ENCODE measurements at regions not wholly inside any gene's neighbourhood (a gene's known extent, or its start where the extent isn't known, plus 50 kb on each side); places are given as distances from the start of the nearest gene placed in this dataset.

DNA sequence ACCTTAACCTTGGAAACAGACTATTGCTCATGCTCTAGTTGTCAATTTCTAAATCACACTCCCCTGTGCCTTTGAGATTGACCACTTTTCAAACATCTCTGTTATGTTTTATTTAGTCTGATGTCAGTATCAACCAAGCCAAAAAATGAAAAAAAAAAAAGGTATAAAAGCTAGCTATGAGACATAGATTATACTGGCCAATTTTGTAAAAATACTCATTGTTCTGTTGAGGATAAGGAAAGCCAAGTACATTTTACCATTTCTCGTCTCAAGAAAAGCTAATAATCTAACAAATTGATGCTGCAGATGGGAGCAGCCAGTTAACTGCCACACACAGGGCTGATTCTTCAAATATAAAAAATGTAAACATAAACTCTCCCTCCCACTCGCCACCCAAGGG lies 572.6 kb upstream of the KLF12 start:
- Mint-ChIP-seq H3K27me3 (no peaks in the 10 kb centered on the region), H3K27ac (no peak overlapping the region), H3K36me3 (ENCODE audit: low read depth) (no peaks in the 10 kb centered on the region), H3K9me3 (no peaks in the 10 kb centered on the region), H3K4me3 (no peak overlapping the region), H3K4me1 (ENCODE audit: low read depth) (no peaks in the 10 kb centered on the region)
- no peak for DNase-seq

DNA sequence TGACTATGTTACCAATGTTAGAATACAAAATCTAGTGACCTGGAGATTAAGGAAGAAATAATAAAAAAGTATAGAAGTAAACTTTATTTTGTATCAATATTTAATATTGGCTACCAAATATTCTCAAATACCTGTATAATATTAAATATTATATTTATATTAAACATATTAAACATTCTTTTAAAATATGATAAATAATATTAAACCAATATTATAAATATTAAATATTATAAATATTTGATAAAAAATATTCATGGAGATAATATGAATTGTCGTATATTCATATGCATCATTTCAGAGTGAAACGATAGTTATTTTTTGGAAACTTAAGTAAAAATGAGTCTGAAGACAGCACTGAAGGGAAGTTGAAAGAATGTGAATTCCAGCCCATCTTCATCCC lies 571.2 kb upstream of the KLF12 start:
- Mint-ChIP-seq H3K36me3 (ENCODE audit: low read depth) (no peaks in the 10 kb centered on the region), H3K9me3 (no peaks in the 10 kb centered on the region), H3K4me3 (no peak overlapping the region), H3K4me1 (ENCODE audit: low read depth) (no peaks in the 10 kb centered on the region), H3K27ac (no peak overlapping the region), H3K27me3 (no peaks in the 10 kb centered on the region)
- DNase-seq, result no peak

DNA sequence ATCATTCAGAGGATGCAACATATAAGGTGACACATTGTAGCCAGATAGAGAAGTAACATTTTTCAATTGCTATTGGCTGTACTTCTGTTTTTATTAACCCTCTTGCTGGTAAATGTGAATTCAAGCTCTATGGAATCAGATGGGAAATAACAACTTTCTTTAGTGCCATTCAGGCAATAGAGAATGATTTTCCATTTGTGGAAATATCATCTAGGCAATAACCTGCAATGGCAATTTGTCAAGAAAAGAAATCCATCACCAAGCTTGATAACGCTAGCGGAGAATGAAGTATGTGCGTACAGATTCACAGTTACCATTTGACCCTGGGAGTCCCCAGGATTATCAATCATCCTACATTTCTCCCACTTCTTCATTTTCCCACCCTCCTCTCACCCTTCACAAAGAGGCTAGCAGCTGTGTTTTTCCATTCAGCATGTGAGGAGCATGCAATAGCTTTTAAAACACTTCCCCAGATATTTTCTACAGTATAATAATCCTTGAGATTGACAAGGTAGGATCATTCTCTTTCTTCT lies 569.7 kb upstream of the KLF12 start:
- H3K27ac Mint-ChIP-seq, result no peak overlapping the region

DNA sequence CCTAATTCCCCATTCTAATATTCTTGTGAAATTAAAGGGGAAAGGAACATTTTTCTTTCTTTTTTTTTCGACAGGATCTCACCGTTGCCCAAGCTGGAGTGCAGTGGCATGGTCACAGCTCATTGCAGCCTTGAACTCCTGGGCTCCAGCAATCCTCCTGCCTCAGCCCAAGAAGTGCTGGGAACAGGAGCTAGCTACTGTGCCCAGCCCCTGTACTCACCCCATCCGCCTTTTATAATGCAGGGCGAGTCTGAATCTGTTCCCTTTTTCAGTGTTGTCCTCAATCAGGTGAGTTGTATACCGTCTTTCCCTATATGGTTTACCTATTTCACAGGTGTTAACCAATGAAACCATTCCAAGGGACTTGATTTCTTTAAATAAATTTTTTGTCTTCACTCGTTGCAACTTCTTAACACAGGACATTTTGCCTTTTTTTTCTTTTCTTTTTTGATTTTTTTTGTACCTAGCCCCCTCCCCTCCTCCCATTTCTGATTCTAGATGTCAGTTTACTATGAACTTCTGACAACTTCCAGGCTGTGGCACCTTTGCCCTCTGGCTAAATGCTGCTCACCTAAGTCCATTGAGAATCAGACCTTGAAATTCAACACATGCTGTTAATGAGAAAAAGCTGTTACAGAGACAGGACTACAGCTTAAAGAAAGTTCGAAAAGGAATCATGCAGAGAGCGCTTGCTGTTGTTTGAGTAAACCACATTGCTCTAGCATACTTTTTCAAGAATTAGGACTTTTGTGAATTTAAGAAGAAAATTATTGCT lies 562.1 kb upstream of the KLF12 start:
- no peaks in the 10 kb centered on the region for H3K27me3 Mint-ChIP-seq
- no peak for DNase-seq

More for the DNA sequence above, 569.7 kb upstream of the KLF12 start:
- no peaks in the 10 kb centered on the region for H3K27me3 Mint-ChIP-seq
- H3K9me3 Mint-ChIP-seq, result no peaks in the 10 kb centered on the region
- no peak for DNase-seq
- H3K4me3 Mint-ChIP-seq, result no peak overlapping the region
- no peaks in the 10 kb centered on the region for H3K36me3 Mint-ChIP-seq (ENCODE audit: low read depth)
- no peaks in the 10 kb centered on the region for H3K4me1 Mint-ChIP-seq (ENCODE audit: low read depth)

DNA sequence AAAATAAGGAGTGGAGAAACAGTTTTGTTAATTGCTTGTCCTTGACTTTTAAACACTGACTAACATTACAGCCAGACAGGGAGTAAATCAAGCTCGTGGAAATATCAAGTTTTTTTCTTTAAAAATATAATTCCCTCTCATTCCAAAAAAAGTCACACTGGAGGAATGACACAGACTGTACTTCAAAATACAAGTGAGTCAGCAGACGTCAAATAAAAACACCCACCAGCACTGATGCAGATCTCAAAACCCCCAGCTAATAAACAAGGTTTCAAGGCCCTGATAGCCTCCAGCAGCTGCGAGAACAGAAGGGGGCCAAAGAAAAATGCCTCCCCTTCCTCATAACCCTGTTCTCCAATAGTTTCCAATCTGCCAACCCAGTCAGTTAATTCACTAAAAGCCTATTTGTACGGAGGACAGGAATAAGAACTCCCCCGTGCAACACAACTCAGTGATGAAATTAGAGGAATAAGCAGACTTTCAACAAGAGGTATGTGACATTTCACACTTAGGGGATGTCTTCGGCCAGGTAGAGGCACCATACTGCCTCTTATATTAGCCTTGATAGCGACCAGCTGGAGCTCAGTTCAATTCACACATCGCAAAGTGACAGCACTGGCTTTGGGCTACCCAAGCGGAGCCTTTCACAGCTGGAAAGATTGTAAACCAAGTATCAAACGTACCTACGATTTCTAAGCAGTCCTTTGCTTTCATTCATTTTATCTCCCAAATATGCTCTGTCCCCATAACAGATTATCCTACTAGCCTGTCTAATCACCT lies 561.0 kb upstream of the KLF12 start:
- H3K4me3 Mint-ChIP-seq, result no peak overlapping the region
- H3K4me1 Mint-ChIP-seq (ENCODE audit: low read depth), result no peaks in the 10 kb centered on the region
- no peaks in the 10 kb centered on the region for H3K36me3 Mint-ChIP-seq (ENCODE audit: low read depth)
- H3K27me3 Mint-ChIP-seq, result no peaks in the 10 kb centered on the region
- no peak for DNase-seq
- H3K27ac Mint-ChIP-seq, result no peak overlapping the region
- no peaks in the 10 kb centered on the region for H3K9me3 Mint-ChIP-seq

More for the DNA sequence above, 562.1 kb upstream of the KLF12 start:
- H3K27ac Mint-ChIP-seq, result no peak overlapping the region
- no peaks in the 10 kb centered on the region for H3K9me3 Mint-ChIP-seq
- H3K4me3 Mint-ChIP-seq, result no peak overlapping the region
- H3K4me1 Mint-ChIP-seq (ENCODE audit: low read depth), result no peaks in the 10 kb centered on the region
- H3K36me3 Mint-ChIP-seq (ENCODE audit: low read depth), result no peaks in the 10 kb centered on the region

DNA sequence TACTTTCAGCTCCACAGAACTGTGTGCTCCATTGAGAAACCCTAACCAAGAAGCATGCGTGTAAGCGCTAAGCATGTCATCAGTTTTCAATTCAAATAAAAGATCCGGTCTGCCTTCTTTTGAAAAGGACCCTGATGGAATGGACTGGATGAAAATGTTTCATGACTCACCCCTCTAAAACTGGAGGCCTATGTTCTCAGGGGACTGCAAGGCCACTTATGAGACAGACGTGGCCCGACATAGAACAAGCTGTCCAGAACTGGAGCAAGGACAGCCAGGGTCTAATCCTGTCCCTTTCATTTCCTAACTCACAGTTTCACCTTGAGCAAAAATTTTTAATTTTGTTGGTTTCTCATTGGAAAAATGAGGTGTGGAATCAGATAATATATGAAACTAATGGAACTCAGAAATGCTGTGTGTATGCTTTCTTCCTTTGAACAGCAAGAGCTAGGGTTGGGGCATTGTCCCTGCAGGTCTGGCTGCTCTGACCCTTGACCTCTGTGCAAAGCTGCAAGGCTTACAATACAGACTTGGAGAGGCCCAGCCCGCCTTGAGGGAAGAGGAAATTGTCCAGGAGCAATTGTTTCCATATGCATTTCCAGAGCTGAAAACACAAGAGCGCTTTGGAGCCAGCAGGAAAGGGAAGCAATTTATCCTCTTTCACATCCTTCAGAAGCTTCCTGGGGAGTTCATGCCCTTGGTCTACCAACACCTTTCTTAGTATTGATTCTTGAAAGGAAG lies 553.4 kb upstream of the KLF12 start:
- DNase-seq, result no peak
- H3K9me3 Mint-ChIP-seq, result peaks cover 6% of the 10 kb centered on the region
- no peak overlapping the region for H3K27ac Mint-ChIP-seq
- no peak overlapping the region for H3K4me3 Mint-ChIP-seq
- no peaks in the 10 kb centered on the region for H3K36me3 Mint-ChIP-seq (ENCODE audit: low read depth)
- H3K4me1 Mint-ChIP-seq (ENCODE audit: low read depth), result no peaks in the 10 kb centered on the region
- H3K27me3 Mint-ChIP-seq, result no peaks in the 10 kb centered on the region

DNA sequence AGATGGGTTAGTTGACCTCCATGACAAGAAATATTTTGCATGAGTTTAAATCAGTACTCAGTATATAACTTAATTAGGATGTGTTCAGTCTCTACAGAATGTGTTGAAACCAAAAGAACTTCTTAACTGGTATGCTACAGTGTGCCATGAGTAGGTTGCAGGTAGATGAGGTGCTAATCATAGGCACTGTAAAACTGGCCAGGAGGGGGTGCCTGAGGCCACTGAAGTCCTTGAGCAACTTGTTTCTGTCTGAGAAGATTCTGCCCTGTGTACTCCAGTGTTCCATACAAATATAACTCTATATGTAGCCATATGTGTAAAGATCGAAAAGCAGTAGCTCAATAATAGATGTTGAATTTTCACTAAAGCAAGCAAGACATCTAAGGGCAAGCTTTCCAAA lies 549.2 kb upstream of the KLF12 start:
- Mint-ChIP-seq H3K4me3 (no peak overlapping the region), H3K27me3 (peaks cover 7% of the 10 kb centered on the region), H3K9me3 (peaks cover 6% of the 10 kb centered on the region), H3K4me1 (ENCODE audit: low read depth) (no peaks in the 10 kb centered on the region), H3K27ac (no peak overlapping the region), H3K36me3 (ENCODE audit: low read depth) (no peaks in the 10 kb centered on the region)
- no peak for DNase-seq

DNA sequence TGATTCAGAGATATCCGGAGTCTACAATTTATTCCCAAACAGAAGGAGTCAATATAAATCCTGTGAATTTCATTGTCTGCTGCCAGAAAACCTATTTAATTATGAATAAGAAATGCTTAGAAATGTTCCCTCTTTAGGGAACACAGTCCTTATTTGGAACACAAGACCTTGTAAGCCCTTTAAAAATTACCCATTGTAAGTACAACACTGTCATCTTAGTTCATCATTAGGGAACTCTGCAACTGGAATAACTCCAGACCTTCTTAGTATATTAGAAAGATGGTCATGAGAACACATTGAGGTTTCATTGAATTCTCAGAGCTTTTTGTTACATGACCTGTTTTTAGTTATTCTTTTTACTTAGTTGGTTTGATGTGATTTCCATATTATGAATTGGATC lies 548.5 kb upstream of the KLF12 start:
- Mint-ChIP-seq H3K4me1 (ENCODE audit: low read depth) (no peaks in the 10 kb centered on the region), H3K27ac (no peak overlapping the region), H3K36me3 (ENCODE audit: low read depth) (no peaks in the 10 kb centered on the region), H3K4me3 (no peak overlapping the region), H3K9me3 (peaks cover 6% of the 10 kb centered on the region), H3K27me3 (peaks cover 7% of the 10 kb centered on the region)
- no peak for DNase-seq

DNA sequence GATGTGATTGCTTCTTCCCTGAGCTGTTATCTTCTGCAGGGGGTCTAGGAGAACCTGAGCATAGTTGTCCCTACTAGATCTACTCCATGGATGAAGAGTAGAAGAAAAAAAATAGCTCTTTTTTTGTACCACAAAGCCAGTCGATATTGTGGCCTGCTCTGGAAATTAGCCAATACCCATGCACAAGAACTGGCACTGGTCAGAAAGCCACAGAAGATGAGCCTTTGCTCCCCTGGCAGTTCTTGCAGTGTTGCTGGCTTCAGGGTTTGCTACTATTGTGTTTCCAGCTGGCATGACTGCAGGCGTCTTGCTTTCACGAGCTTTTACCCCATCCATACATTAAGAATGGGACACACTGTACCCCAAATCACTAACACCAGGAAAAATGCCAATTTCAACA lies 547.7 kb upstream of the KLF12 start:
- Mint-ChIP-seq H3K4me1 (ENCODE audit: low read depth) (no peaks in the 10 kb centered on the region), H3K9me3 (peaks cover 6% of the 10 kb centered on the region), H3K36me3 (ENCODE audit: low read depth) (no peaks in the 10 kb centered on the region), H3K27me3 (peaks cover 7% of the 10 kb centered on the region), H3K4me3 (no peak overlapping the region), H3K27ac (no peak overlapping the region)
- no peak for DNase-seq

DNA sequence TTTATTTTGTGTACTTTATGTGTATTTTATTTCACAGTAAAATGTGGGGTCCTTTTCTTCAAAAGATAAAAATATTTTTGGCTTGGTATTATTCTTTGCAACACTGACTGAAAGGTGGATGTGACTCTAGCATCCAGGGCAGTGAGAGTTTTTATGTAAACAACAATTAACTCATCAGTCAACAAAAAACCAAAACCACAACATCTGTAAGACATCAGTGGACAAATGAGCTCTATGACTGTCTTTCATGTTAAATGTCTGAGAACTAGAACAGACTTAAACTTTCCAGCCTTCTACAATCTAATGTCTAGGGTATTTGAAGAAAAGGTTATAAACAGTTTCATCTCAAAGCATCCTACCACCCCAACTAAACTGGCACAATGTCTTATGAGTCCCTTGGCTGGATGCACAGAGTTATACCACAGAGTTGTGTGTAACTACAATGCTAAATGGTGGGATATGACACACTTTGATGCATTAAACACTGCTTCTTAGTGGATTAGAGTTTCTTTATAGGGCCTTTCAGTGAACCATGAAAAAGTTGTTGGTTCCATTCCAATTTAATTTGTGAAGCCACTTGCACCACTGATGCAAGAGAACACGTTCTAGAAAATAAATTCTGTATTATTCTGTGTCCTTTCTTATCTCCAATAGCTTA lies 544.2 kb upstream of the KLF12 start:
- DNase-seq, result no peak
- H3K36me3 Mint-ChIP-seq (ENCODE audit: low read depth), result no peaks in the 10 kb centered on the region
- no peaks in the 10 kb centered on the region for H3K4me1 Mint-ChIP-seq (ENCODE audit: low read depth)
- H3K27me3 Mint-ChIP-seq, result peaks cover 7% of the 10 kb centered on the region
- H3K9me3 Mint-ChIP-seq, result no peaks in the 10 kb centered on the region
- H3K27ac Mint-ChIP-seq, result no peak overlapping the region
- no peak overlapping the region for H3K4me3 Mint-ChIP-seq

DNA sequence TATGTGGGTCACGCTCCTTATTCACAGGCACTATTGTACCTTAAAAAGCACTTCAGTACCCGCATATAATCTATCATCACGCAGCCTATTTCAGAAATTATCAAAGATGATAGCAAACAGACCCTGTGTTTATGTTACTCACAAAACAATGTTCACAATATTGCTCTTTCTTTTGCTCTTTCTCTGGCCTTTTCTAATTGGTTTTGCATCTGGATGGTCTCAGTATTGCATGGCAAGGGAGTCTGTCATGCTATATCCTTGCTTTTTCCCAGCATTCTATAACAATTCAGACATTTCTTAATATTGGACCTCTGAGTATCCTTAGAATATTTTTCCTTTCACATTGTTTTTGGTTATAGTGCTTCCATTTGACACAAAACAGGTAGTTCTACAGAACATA lies 541.8 kb upstream of the KLF12 start:
- peaks cover 3% of the 10 kb centered on the region for H3K27me3 Mint-ChIP-seq
- no peaks in the 10 kb centered on the region for H3K9me3 Mint-ChIP-seq
- H3K4me1 Mint-ChIP-seq (ENCODE audit: low read depth), result no peaks in the 10 kb centered on the region
- no peak overlapping the region for H3K4me3 Mint-ChIP-seq
- no peak for DNase-seq
- H3K36me3 Mint-ChIP-seq (ENCODE audit: low read depth), result no peaks in the 10 kb centered on the region
- H3K27ac Mint-ChIP-seq, result no peak overlapping the region

DNA sequence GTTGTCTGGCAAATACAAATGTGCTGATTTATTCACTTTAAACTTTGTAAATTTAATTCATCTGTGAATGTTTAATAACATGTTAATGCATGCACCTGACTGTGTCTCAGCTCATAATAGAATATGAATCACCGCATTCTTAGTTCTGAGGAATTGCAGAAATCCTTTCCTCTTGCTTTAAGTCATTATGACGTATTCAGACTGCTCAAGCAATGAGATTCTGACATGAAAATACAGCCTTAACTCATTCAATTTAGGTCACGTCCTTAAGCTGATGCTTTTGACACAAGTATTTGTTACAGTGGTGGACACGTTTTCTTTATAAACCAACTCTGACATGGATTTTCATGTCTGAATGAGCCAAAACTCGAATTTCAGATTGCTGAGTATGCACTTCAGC lies 541.0 kb upstream of the KLF12 start:
- no peaks in the 10 kb centered on the region for H3K27me3 Mint-ChIP-seq
- H3K4me3 Mint-ChIP-seq, result no peak overlapping the region
- no peak for DNase-seq
- H3K27ac Mint-ChIP-seq, result no peak overlapping the region
- no peaks in the 10 kb centered on the region for H3K36me3 Mint-ChIP-seq (ENCODE audit: low read depth)
- H3K4me1 Mint-ChIP-seq (ENCODE audit: low read depth), result no peaks in the 10 kb centered on the region
- no peaks in the 10 kb centered on the region for H3K9me3 Mint-ChIP-seq

DNA sequence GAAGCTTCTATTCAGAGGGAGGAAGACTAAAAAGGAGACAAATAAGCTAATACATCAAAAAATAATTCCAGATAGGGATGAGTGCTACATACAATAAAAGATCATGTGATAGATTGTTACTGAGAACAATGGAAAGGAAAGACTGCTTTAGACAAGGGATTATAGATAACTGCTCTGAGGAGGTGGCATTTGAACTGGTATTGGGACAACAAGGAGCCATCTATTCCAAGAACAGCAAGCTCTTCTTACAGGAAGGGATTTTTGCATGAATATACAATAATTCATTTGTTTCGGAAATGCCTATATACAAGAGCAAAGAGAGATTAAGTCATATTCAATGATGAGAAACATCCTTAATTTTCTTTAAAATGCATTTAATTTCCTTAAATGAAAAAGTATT lies 540.5 kb upstream of the KLF12 start:
- DNase-seq, result no peak
- no peaks in the 10 kb centered on the region for H3K36me3 Mint-ChIP-seq (ENCODE audit: low read depth)
- no peaks in the 10 kb centered on the region for H3K27me3 Mint-ChIP-seq
- H3K4me1 Mint-ChIP-seq (ENCODE audit: low read depth), result no peaks in the 10 kb centered on the region
- no peak overlapping the region for H3K27ac Mint-ChIP-seq
- no peak overlapping the region for H3K4me3 Mint-ChIP-seq
- no peaks in the 10 kb centered on the region for H3K9me3 Mint-ChIP-seq

DNA sequence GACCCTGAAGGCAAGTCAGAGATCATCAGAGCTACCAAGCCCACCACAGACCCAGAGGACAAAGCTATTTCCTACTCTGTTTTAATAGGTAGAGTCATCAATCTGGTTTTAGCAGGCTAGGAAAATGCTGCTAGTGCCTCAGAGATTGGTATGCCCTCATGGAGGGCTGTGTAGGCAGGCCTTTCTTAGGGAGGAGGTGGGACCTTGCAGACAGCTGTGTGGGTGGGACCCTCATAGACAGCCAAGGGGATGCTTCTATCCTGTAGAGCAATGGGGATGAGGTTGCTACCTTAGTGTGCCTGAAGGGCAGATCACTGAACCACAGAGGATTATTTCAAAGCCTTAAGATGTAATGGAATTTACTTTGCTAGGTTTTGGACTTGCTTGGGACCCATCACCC lies 534.9 kb upstream of the KLF12 start:
- no peaks in the 10 kb centered on the region for H3K4me1 Mint-ChIP-seq (ENCODE audit: low read depth)
- DNase-seq, result no peak
- H3K27me3 Mint-ChIP-seq, result peaks cover 5% of the 10 kb centered on the region
- H3K36me3 Mint-ChIP-seq (ENCODE audit: low read depth), result no peaks in the 10 kb centered on the region
- no peak overlapping the region for H3K4me3 Mint-ChIP-seq
- no peaks in the 10 kb centered on the region for H3K9me3 Mint-ChIP-seq
- no peak overlapping the region for H3K27ac Mint-ChIP-seq
